ENCODE measurements at regions not wholly inside any gene's neighbourhood (a gene's known extent, or its start where the extent isn't known, plus 50 kb on each side); places are given as distances from the start of the nearest gene placed in this dataset.

- Histone ChIP-seq H3K27ac (no peak overlapping the region), H3K4me1 (replicated peaks) (no peaks in the 10 kb centered on the region), H3K9me3 (no peaks in the 10 kb centered on the region), H3K27me3 (replicated peaks; ENCODE audit: insufficient read depth) (no peaks in the 10 kb centered on the region), H3K36me3 (no peaks in the 10 kb centered on the region), H3K4me3 (no peak overlapping the region)
- 29% methylated on average over 2 of the region's 2 CpGs for WGBS
- no peak for TF ChIP-seq CTCF (IDR thresholded peaks at IDR 0.05)
- TF ChIP-seq POLR2A (IDR thresholded peaks at IDR 0.05) = no peak
- TF ChIP-seq POLR2AphosphoS5 (IDR thresholded peaks at IDR 0.05) = no peak
- DNase-seq (ENCODE audit: low spot score) = no peak
- intact Hi-C loops (cut with DNase I) = no loop called here
Measured at GRCh38 chr1:105427543-105427942, 1628.9 kb upstream of the PRMT6 start.

- 94% methylated on average over 7 of the region's 7 CpGs for WGBS
Measured at GRCh38 chr1:105436589-105437259, 1619.8 kb upstream of the PRMT6 start.

GRCh38 chr1:105437847-105438246 lies 1618.6 kb upstream of the PRMT6 start:
- no peak for DNase-seq (ENCODE audit: low spot score)
- no peaks in the 10 kb centered on the region for H3K4me1 ChIP-seq (replicated peaks)
- H3K4me3 ChIP-seq = no peak overlapping the region
- 94% methylated on average over 1 of the region's 1 CpG for WGBS
- TF ChIP-seq POLR2A (IDR thresholded peaks at IDR 0.05) (no peak), CTCF (IDR thresholded peaks at IDR 0.05) (no peak), POLR2AphosphoS5 (IDR thresholded peaks at IDR 0.05) (no peak)
- H3K9me3 ChIP-seq = no peaks in the 10 kb centered on the region
- no peaks in the 10 kb centered on the region for H3K27me3 ChIP-seq (replicated peaks; ENCODE audit: insufficient read depth)
- H3K27ac ChIP-seq = no peak overlapping the region
- intact Hi-C loops (cut with DNase I) = no loop called here
- H3K36me3 ChIP-seq = no peaks in the 10 kb centered on the region

More at GRCh38 chr1:105436589-105437259, 1619.8 kb upstream of the PRMT6 start:
- no peak for DNase-seq (ENCODE audit: low spot score)
- TF ChIP-seq CTCF (IDR thresholded peaks at IDR 0.05) = no peak
- no peak for TF ChIP-seq POLR2AphosphoS5 (IDR thresholded peaks at IDR 0.05)
- no peak for TF ChIP-seq POLR2A (IDR thresholded peaks at IDR 0.05)
- Histone ChIP-seq H3K36me3 (no peaks in the 10 kb centered on the region), H3K4me1 (replicated peaks) (no peaks in the 10 kb centered on the region), H3K9me3 (no peaks in the 10 kb centered on the region), H3K4me3 (no peak overlapping the region), H3K27ac (no peak overlapping the region), H3K27me3 (replicated peaks; ENCODE audit: insufficient read depth) (no peaks in the 10 kb centered on the region)
- intact Hi-C loops (cut with DNase I) = no loop called here

- no peak overlapping the region for H3K27ac ChIP-seq
- no peaks in the 10 kb centered on the region for H3K36me3 ChIP-seq
- intact Hi-C loops (cut with DNase I) = no loop called here
- DNase-seq (ENCODE audit: low spot score) = no peak
- H3K4me3 ChIP-seq = no peak overlapping the region
- no peaks in the 10 kb centered on the region for H3K9me3 ChIP-seq
- H3K4me1 ChIP-seq (replicated peaks) = no peaks in the 10 kb centered on the region
- no peaks in the 10 kb centered on the region for H3K27me3 ChIP-seq (replicated peaks; ENCODE audit: insufficient read depth)
- WGBS = 60% methylated on average over 4 of the region's 4 CpGs
- TF ChIP-seq CTCF (IDR thresholded peaks at IDR 0.05) (no peak), POLR2A (IDR thresholded peaks at IDR 0.05) (no peak), POLR2AphosphoS5 (IDR thresholded peaks at IDR 0.05) (no peak)
Measured at GRCh38 chr1:105442901-105443300, 1613.6 kb upstream of the PRMT6 start.

- Histone ChIP-seq H3K9me3 (no peaks in the 10 kb centered on the region), H3K27me3 (replicated peaks; ENCODE audit: insufficient read depth) (no peaks in the 10 kb centered on the region), H3K4me3 (no peak overlapping the region), H3K36me3 (no peaks in the 10 kb centered on the region), H3K27ac (no peak overlapping the region), H3K4me1 (replicated peaks) (no peaks in the 10 kb centered on the region)
- intact Hi-C loops (cut with DNase I) = no loop called here
- no peak for TF ChIP-seq POLR2AphosphoS5 (IDR thresholded peaks at IDR 0.05)
- no peak for TF ChIP-seq CTCF (IDR thresholded peaks at IDR 0.05)
- TF ChIP-seq POLR2A (IDR thresholded peaks at IDR 0.05) = no peak
- DNase-seq (ENCODE audit: low spot score) = no peak
Measured at GRCh38 chr1:105459759-105460158, 1596.7 kb upstream of the PRMT6 start.
